ENCODE measurements at regions not wholly inside any gene's neighbourhood (a gene's known extent, or its start where the extent isn't known, plus 50 kb on each side); places are given as distances from the start of the nearest gene placed in this dataset.

DNA sequence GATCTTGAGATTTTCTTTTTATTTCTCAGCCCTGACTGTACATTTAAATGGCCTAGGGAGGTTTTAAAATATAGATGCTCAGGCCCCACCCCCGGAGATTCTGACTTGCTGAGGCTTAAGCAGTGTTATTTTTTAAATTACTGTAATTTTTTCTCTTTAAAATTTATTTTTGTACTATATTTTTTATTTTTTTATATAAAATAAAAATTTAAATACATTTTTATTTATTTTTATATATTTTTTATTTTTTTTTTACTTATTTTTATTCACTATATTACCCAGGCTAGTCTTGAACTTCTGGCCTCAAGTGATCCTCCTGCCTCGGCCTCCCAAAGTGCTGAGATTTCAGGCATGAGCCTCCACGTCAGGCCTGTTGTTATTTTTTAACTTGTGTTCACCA is 83.3 kb downstream of the KATNIP start:
- TF ChIP-seq POLR2A (IDR thresholded peaks at IDR 0.05): no peak
- TF ChIP-seq, protein P1, sequence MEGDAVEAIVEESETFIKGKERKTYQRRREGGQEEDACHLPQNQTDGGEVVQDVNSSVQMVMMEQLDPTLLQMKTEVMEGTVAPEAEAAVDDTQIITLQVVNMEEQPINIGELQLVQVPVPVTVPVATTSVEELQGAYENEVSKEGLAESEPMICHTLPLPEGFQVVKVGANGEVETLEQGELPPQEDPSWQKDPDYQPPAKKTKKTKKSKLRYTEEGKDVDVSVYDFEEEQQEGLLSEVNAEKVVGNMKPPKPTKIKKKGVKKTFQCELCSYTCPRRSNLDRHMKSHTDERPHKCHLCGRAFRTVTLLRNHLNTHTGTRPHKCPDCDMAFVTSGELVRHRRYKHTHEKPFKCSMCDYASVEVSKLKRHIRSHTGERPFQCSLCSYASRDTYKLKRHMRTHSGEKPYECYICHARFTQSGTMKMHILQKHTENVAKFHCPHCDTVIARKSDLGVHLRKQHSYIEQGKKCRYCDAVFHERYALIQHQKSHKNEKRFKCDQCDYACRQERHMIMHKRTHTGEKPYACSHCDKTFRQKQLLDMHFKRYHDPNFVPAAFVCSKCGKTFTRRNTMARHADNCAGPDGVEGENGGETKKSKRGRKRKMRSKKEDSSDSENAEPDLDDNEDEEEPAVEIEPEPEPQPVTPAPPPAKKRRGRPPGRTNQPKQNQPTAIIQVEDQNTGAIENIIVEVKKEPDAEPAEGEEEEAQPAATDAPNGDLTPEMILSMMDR (IDR thresholded peaks at IDR 0.05 in 4 of 5, conservative IDR thresholded peaks at IDR 0.05 in 1 of 5): no peak
- Histone ChIP-seq H3K9me3 (no peaks in the 10 kb centered on the region), H3K4me1 (no peaks in the 10 kb centered on the region), H3K27ac (no peak overlapping the region), H3K27me3 (no peaks in the 10 kb centered on the region), H3K4me3 (no peak overlapping the region), H3K36me3 (peaks cover 0 to 7% of the 10 kb centered on the region in 2 donors)
- DNase-seq: no peak
- intact Hi-C loops (cut with DNase I; ENCODE audit: low total_unique reads): no loop called here
- in situ Hi-C loops (cut with MboI; ENCODE audit: low sequenced_read_pairs in 4 of 4): loop anchor here in 3 of 4 donors (25.0 kb wide), 1 partner anchor 429 kb away; the partner anchor contains the start of gene GSG1L (in 3 of the 3)
- ATAC-seq: no peak

DNA sequence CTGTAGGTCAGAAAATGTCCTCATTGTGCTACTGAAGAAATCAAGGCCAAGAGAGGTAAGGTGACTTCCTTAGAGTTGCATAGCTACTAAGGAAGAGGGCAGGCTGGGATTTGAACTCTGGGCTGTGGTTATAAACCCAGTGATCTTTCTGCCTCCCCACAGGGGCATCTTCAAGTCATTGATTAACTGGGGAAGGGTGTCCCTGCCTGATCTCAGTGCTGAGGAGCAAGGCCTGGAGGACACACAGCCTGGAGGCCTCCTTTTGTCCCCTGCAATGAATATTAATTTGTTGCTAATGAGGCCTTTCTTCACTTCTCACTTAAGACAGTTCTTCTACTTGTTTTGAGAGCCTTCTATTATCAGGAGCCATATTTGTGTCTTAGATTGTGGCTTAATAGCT is 83.8 kb downstream of the KATNIP start:
- H3K27ac ChIP-seq: no peak overlapping the region
- in situ Hi-C loops (cut with MboI; ENCODE audit: low sequenced_read_pairs in 4 of 4) (loop anchor here in 3 of 4 donors (25.0 kb wide), 1 partner anchor 429 kb away; the partner anchor contains the start of gene GSG1L (in 3 of the 3)), intact Hi-C loops (cut with DNase I; ENCODE audit: low total_unique reads) (no loop called here)
- no peak for DNase-seq
- no peaks in the 10 kb centered on the region for H3K4me1 ChIP-seq
- ATAC-seq: no peak
- TF ChIP-seq, protein P1 (IDR thresholded peaks at IDR 0.05 in 4 of 5, conservative IDR thresholded peaks at IDR 0.05 in 1 of 5): no peak
- no peak for TF ChIP-seq POLR2A (IDR thresholded peaks at IDR 0.05)
- H3K4me3 ChIP-seq: no peak overlapping the region
- H3K27me3 ChIP-seq: no peaks in the 10 kb centered on the region
- H3K36me3 ChIP-seq: peaks cover 0 to 7% of the 10 kb centered on the region in 2 donors
- H3K9me3 ChIP-seq: no peaks in the 10 kb centered on the region

DNA sequence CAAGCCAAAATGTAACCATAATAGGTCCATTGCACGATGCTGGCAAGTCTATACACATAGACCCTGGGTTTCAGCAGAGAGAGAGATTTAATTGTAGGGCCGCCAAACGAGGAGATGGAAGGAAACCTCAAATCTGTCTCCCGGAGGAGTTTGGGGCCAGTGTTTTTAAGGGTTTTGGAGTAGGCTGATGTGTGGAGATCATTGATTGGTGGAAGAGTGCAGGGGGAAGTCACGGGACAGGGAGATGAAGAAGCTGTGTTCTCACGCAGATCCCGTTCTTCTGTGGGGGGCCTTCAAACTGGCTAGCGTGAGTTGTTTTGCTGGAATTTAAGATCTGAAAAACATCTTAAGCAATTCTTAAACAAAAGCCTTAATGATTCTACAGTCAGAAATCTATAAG is 84.8 kb downstream of the KATNIP start:
- Histone ChIP-seq H3K4me3 (no peak overlapping the region), H3K36me3 (peaks cover 0 to 7% of the 10 kb centered on the region in 2 donors), H3K4me1 (no peaks in the 10 kb centered on the region), H3K27ac (no peak overlapping the region), H3K9me3 (no peaks in the 10 kb centered on the region), H3K27me3 (no peaks in the 10 kb centered on the region)
- intact Hi-C loops (cut with DNase I; ENCODE audit: low total_unique reads) (no loop called here), in situ Hi-C loops (cut with MboI; ENCODE audit: low sequenced_read_pairs in 4 of 4) (loop anchor here in 3 of 4 donors (25.0 kb wide), 1 partner anchor 428 kb away; the partner anchor contains the start of gene GSG1L (in 3 of the 3))
- no peak for TF ChIP-seq POLR2A (IDR thresholded peaks at IDR 0.05)
- TF ChIP-seq, protein P1 (IDR thresholded peaks at IDR 0.05 in 4 of 5, conservative IDR thresholded peaks at IDR 0.05 in 1 of 5): no peak
- DNase-seq (no peak), ATAC-seq (no peak)

DNA sequence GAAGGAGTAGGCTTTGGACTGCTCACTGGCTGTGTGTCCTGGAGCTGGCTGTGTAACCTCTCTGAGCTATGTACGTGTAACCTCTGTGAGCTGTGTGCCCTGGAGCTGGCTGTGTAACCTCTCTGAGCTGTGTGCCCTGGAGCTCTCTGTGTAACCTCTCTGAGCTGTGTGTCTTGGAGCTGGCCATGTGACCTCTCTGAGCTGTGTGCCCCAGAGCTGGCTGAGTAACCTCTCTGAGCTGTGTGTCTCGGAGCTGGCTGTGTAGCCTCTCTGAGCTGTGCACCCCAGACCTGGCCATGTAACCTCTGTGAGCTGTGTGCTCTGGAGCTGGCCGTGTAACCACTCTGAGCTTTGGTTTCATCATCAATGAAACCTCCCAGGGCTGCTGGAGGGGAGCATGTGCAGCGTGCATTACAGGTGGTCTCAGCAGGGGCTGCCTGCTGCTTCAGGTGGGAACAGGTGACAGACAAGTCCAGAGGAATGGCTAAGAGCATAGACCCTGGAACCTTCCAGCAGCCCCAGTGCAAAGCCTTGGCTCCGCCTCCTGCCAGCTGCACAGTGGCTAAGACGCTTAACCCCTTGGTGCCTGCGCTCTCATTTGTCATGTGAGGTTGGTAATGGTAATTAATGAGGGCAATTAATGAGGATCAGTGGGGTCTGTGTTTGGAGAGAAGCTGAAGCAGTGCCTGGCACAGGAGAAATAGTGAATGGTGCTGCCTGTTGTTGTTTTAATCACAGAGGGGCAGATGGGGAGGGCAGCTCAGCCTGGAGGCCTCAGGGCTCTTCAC is 86.7 kb downstream of the KATNIP start:
- ATAC-seq (no peak), DNase-seq (no peak)
- no peaks in the 10 kb centered on the region for H3K4me1 ChIP-seq
- H3K27ac ChIP-seq: no peak overlapping the region
- no peaks in the 10 kb centered on the region for H3K27me3 ChIP-seq
- in situ Hi-C loops (cut with MboI; ENCODE audit: low sequenced_read_pairs in 4 of 4) (loop anchor here in 3 of 4 donors (25.0 kb wide), 1 partner anchor 426 kb away; the partner anchor contains the start of gene GSG1L (in 3 of the 3)), intact Hi-C loops (cut with DNase I; ENCODE audit: low total_unique reads) (no loop called here)
- H3K36me3 ChIP-seq: peaks cover 0 to 3% of the 10 kb centered on the region in 2 donors
- H3K9me3 ChIP-seq: no peaks in the 10 kb centered on the region
- H3K4me3 ChIP-seq: no peak overlapping the region
- TF ChIP-seq POLR2A (IDR thresholded peaks at IDR 0.05): no peak
- TF ChIP-seq, protein P1 (IDR thresholded peaks at IDR 0.05 in 4 of 5, conservative IDR thresholded peaks at IDR 0.05 in 1 of 5): no peak

Data from gastrocnemius medialis (tissue), 4 donors.